ENCODE measurements at regions not wholly inside any gene's neighbourhood (a gene's known extent, or its start where the extent isn't known, plus 50 kb on each side); places are given as distances from the start of the nearest gene placed in this dataset.

- no peaks in the 10 kb centered on the region for H3K4me1 ChIP-seq (ENCODE audit: control insufficient read depth, insufficient read depth, low read length)
- H3K27me3 ChIP-seq (ENCODE audit: control insufficient read depth, insufficient read depth, low read length): no peaks in the 10 kb centered on the region
- no peak overlapping the region for H3K4me3 ChIP-seq (ENCODE audit: low read depth, low read length)
- no peaks in the 10 kb centered on the region for H3K36me3 ChIP-seq (ENCODE audit: control insufficient read depth, insufficient read depth, low read length)
- H3K9me3 ChIP-seq (ENCODE audit: control insufficient read depth, insufficient read depth, low read length): no peaks in the 10 kb centered on the region
- no peak overlapping the region for H3K27ac ChIP-seq (ENCODE audit: low read depth, low read length)
- no peak overlapping the region for H3K9ac ChIP-seq (ENCODE audit: low read depth, low read length)
These were observed 81.0 kb downstream of the PLXNA1 start for GRCh38 chr3:127063916-127064315.

- Histone ChIP-seq H3K27ac (ENCODE audit: low read depth, low read length) (no peak overlapping the region), H3K9ac (ENCODE audit: low read depth, low read length) (no peak overlapping the region), H3K36me3 (ENCODE audit: control insufficient read depth, insufficient read depth, low read length) (no peaks in the 10 kb centered on the region), H3K27me3 (ENCODE audit: control insufficient read depth, insufficient read depth, low read length) (no peaks in the 10 kb centered on the region), H3K4me3 (ENCODE audit: low read depth, low read length) (no peak overlapping the region), H3K4me1 (ENCODE audit: control insufficient read depth, insufficient read depth, low read length) (no peaks in the 10 kb centered on the region), H3K9me3 (ENCODE audit: control insufficient read depth, insufficient read depth, low read length) (no peaks in the 10 kb centered on the region)
These were observed 81.6 kb downstream of the PLXNA1 start for GRCh38 chr3:127064391-127065137.

GRCh38 chr3:127065138-127065427, 82.2 kb downstream of the PLXNA1 start:
- Histone ChIP-seq H3K27ac (ENCODE audit: low read depth, low read length) (no peak overlapping the region), H3K36me3 (ENCODE audit: control insufficient read depth, insufficient read depth, low read length) (no peaks in the 10 kb centered on the region), H3K9ac (ENCODE audit: low read depth, low read length) (no peak overlapping the region), H3K4me1 (ENCODE audit: control insufficient read depth, insufficient read depth, low read length) (no peaks in the 10 kb centered on the region), H3K27me3 (ENCODE audit: control insufficient read depth, insufficient read depth, low read length) (no peaks in the 10 kb centered on the region), H3K4me3 (ENCODE audit: low read depth, low read length) (no peak overlapping the region), H3K9me3 (ENCODE audit: control insufficient read depth, insufficient read depth, low read length) (no peaks in the 10 kb centered on the region)

- Histone ChIP-seq H3K4me1 (ENCODE audit: control insufficient read depth, insufficient read depth, low read length) (no peaks in the 10 kb centered on the region), H3K27me3 (ENCODE audit: control insufficient read depth, insufficient read depth, low read length) (no peaks in the 10 kb centered on the region), H3K36me3 (ENCODE audit: control insufficient read depth, insufficient read depth, low read length) (no peaks in the 10 kb centered on the region), H3K27ac (ENCODE audit: low read depth, low read length) (no peak overlapping the region), H3K9ac (ENCODE audit: low read depth, low read length) (no peak overlapping the region), H3K9me3 (ENCODE audit: control insufficient read depth, insufficient read depth, low read length) (no peaks in the 10 kb centered on the region), H3K4me3 (ENCODE audit: low read depth, low read length) (no peak overlapping the region)
These were observed 82.8 kb downstream of the PLXNA1 start for GRCh38 chr3:127065561-127066290.

GRCh38 chr3:127066635-127067034, 83.7 kb downstream of the PLXNA1 start:
- H3K36me3 ChIP-seq (ENCODE audit: control insufficient read depth, insufficient read depth, low read length): no peaks in the 10 kb centered on the region
- no peak overlapping the region for H3K27ac ChIP-seq (ENCODE audit: low read depth, low read length)
- no peaks in the 10 kb centered on the region for H3K9me3 ChIP-seq (ENCODE audit: control insufficient read depth, insufficient read depth, low read length)
- H3K27me3 ChIP-seq (ENCODE audit: control insufficient read depth, insufficient read depth, low read length): no peaks in the 10 kb centered on the region
- no peaks in the 10 kb centered on the region for H3K4me1 ChIP-seq (ENCODE audit: control insufficient read depth, insufficient read depth, low read length)
- H3K9ac ChIP-seq (ENCODE audit: low read depth, low read length): no peak overlapping the region
- H3K4me3 ChIP-seq (ENCODE audit: low read depth, low read length): no peak overlapping the region

- Histone ChIP-seq H3K4me3 (ENCODE audit: low read depth, low read length) (no peak overlapping the region), H3K9ac (ENCODE audit: low read depth, low read length) (no peak overlapping the region), H3K36me3 (ENCODE audit: control insufficient read depth, insufficient read depth, low read length) (no peaks in the 10 kb centered on the region), H3K9me3 (ENCODE audit: control insufficient read depth, insufficient read depth, low read length) (no peaks in the 10 kb centered on the region), H3K27me3 (ENCODE audit: control insufficient read depth, insufficient read depth, low read length) (no peaks in the 10 kb centered on the region), H3K27ac (ENCODE audit: low read depth, low read length) (no peak overlapping the region), H3K4me1 (ENCODE audit: control insufficient read depth, insufficient read depth, low read length) (no peaks in the 10 kb centered on the region)
These were observed 84.4 kb downstream of the PLXNA1 start for GRCh38 chr3:127067116-127067910.

- Histone ChIP-seq H3K9ac (ENCODE audit: low read depth, low read length) (no peak overlapping the region), H3K27ac (ENCODE audit: low read depth, low read length) (no peak overlapping the region), H3K36me3 (ENCODE audit: control insufficient read depth, insufficient read depth, low read length) (no peaks in the 10 kb centered on the region), H3K4me3 (ENCODE audit: low read depth, low read length) (no peak overlapping the region), H3K27me3 (ENCODE audit: control insufficient read depth, insufficient read depth, low read length) (no peaks in the 10 kb centered on the region), H3K9me3 (ENCODE audit: control insufficient read depth, insufficient read depth, low read length) (no peaks in the 10 kb centered on the region), H3K4me1 (ENCODE audit: control insufficient read depth, insufficient read depth, low read length) (no peaks in the 10 kb centered on the region)
These were observed 85.3 kb downstream of the PLXNA1 start for GRCh38 chr3:127068111-127068810.

- Histone ChIP-seq H3K27me3 (ENCODE audit: control insufficient read depth, insufficient read depth, low read length) (no peaks in the 10 kb centered on the region), H3K9me3 (ENCODE audit: control insufficient read depth, insufficient read depth, low read length) (no peaks in the 10 kb centered on the region), H3K9ac (ENCODE audit: low read depth, low read length) (no peak overlapping the region), H3K27ac (ENCODE audit: low read depth, low read length) (no peak overlapping the region), H3K36me3 (ENCODE audit: control insufficient read depth, insufficient read depth, low read length) (no peaks in the 10 kb centered on the region), H3K4me3 (ENCODE audit: low read depth, low read length) (no peak overlapping the region), H3K4me1 (ENCODE audit: control insufficient read depth, insufficient read depth, low read length) (no peaks in the 10 kb centered on the region)
These were observed 86.0 kb downstream of the PLXNA1 start for GRCh38 chr3:127068871-127069270.

GRCh38 chr3:127069814-127070440, 87.0 kb downstream of the PLXNA1 start:
- no peak overlapping the region for H3K9ac ChIP-seq (ENCODE audit: low read depth, low read length)

GRCh38 chr3:127070776-127071175, 87.9 kb downstream of the PLXNA1 start:
- no peak overlapping the region for H3K27ac ChIP-seq (ENCODE audit: low read depth, low read length)
- H3K9ac ChIP-seq (ENCODE audit: low read depth, low read length): no peak overlapping the region

More at GRCh38 chr3:127069814-127070440, 87.0 kb downstream of the PLXNA1 start:
- H3K4me3 ChIP-seq (ENCODE audit: low read depth, low read length): no peak overlapping the region
- no peaks in the 10 kb centered on the region for H3K36me3 ChIP-seq (ENCODE audit: control insufficient read depth, insufficient read depth, low read length)
- H3K27me3 ChIP-seq (ENCODE audit: control insufficient read depth, insufficient read depth, low read length): no peaks in the 10 kb centered on the region
- no peaks in the 10 kb centered on the region for H3K4me1 ChIP-seq (ENCODE audit: control insufficient read depth, insufficient read depth, low read length)
- no peak overlapping the region for H3K27ac ChIP-seq (ENCODE audit: low read depth, low read length)
- H3K9me3 ChIP-seq (ENCODE audit: control insufficient read depth, insufficient read depth, low read length): no peaks in the 10 kb centered on the region

More at GRCh38 chr3:127070776-127071175, 87.9 kb downstream of the PLXNA1 start:
- Histone ChIP-seq H3K4me3 (ENCODE audit: low read depth, low read length) (no peak overlapping the region), H3K9me3 (ENCODE audit: control insufficient read depth, insufficient read depth, low read length) (no peaks in the 10 kb centered on the region), H3K4me1 (ENCODE audit: control insufficient read depth, insufficient read depth, low read length) (no peaks in the 10 kb centered on the region), H3K27me3 (ENCODE audit: control insufficient read depth, insufficient read depth, low read length) (no peaks in the 10 kb centered on the region), H3K36me3 (ENCODE audit: control insufficient read depth, insufficient read depth, low read length) (no peaks in the 10 kb centered on the region)

Measured in HUES48 (cell line).